ENCODE measurements at regions not wholly inside any gene's neighbourhood (a gene's known extent, or its start where the extent isn't known, plus 50 kb on each side); places are given as distances from the start of the nearest gene placed in this dataset.
A peak's percentile ranks its signal among the peaks of the same experiment; 100 is the strongest.

GRCh38 chr6:11298651-11299420 lies 66.4 kb upstream of the NEDD9 start:
- WGBS: 75% methylated on average over 9 of the region's 9 CpGs

GRCh38 chr6:11297376-11297729 lies 64.9 kb upstream of the NEDD9 start:
- Histone ChIP-seq H3K4me1 (ENCODE audit: insufficient read depth, low read length) (peaks cover 9% of the 10 kb centered on the region; the same call in 1 of the 2 replicates), H3K9me3 (ENCODE audit: insufficient read depth, low read depth, low read length) (no peaks in the 10 kb centered on the region), H3K27me3 (ENCODE audit: insufficient read depth, low read length) (no peaks in the 10 kb centered on the region), H3K27ac (ENCODE audit: low read depth, low read length) (no peak overlapping the region), H3K9ac (ENCODE audit: low read depth, low read length) (no peak overlapping the region), H3K4me3 (ENCODE audit: low read length) (no peak overlapping the region), H3K36me3 (ENCODE audit: insufficient read depth, low read length) (no peaks in the 10 kb centered on the region)
- WGBS: 100% methylated on average over 1 of the region's 1 CpG

More at GRCh38 chr6:11298651-11299420, 66.4 kb upstream of the NEDD9 start:
- Histone ChIP-seq H3K27ac (ENCODE audit: low read depth, low read length) (peak overlapping the region; percentile 55; the same call in 1 of the 2 replicates), H3K9ac (ENCODE audit: low read depth, low read length) (no peak overlapping the region), H3K27me3 (ENCODE audit: insufficient read depth, low read length) (no peaks in the 10 kb centered on the region), H3K9me3 (ENCODE audit: insufficient read depth, low read depth, low read length) (no peaks in the 10 kb centered on the region), H3K36me3 (ENCODE audit: insufficient read depth, low read length) (no peaks in the 10 kb centered on the region), H3K4me3 (ENCODE audit: low read length) (no peak overlapping the region), H3K4me1 (ENCODE audit: insufficient read depth, low read length) (peaks cover 9% of the 10 kb centered on the region; the same call in 1 of the 2 replicates)

GRCh38 chr6:11296449-11297375 lies 64.2 kb upstream of the NEDD9 start:
- H3K36me3 ChIP-seq (ENCODE audit: insufficient read depth, low read length): no peaks in the 10 kb centered on the region
- no peaks in the 10 kb centered on the region for H3K27me3 ChIP-seq (ENCODE audit: insufficient read depth, low read length)
- H3K9ac ChIP-seq (ENCODE audit: low read depth, low read length): no peak overlapping the region
- peaks cover 9% of the 10 kb centered on the region; the same call in 1 of the 2 replicates for H3K4me1 ChIP-seq (ENCODE audit: insufficient read depth, low read length)
- no peak overlapping the region for H3K4me3 ChIP-seq (ENCODE audit: low read length)
- no peaks in the 10 kb centered on the region for H3K9me3 ChIP-seq (ENCODE audit: insufficient read depth, low read depth, low read length)
- WGBS: 97% methylated on average over 11 of the region's 11 CpGs
- H3K27ac ChIP-seq (ENCODE audit: low read depth, low read length): no peak overlapping the region

DNA sequence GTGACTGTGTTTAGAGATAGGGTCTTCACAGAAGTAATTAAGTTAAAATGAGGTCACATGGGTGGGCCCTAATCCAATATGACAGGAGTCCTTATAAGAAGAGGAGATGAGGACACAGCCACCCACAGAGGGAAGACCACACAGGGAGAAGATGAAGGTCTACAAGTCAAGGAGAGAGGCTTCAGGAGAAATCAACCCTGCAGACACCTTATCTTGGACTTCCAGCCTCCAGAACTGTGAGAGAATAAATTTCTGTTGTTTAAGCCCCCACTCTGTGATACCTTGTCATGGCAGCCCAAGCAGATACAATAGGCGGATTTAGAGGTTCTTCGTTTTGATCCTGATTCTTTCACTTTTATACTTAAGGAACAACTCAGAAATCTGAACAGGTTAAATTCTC lies 63.5 kb upstream of the NEDD9 start:
- Histone ChIP-seq H3K36me3 (ENCODE audit: insufficient read depth, low read length) (no peaks in the 10 kb centered on the region), H3K4me3 (ENCODE audit: low read length) (no peak overlapping the region), H3K4me1 (ENCODE audit: insufficient read depth, low read length) (peaks cover 9% of the 10 kb centered on the region; the same call in 1 of the 2 replicates), H3K27me3 (ENCODE audit: insufficient read depth, low read length) (no peaks in the 10 kb centered on the region), H3K9ac (ENCODE audit: low read depth, low read length) (no peak overlapping the region), H3K27ac (ENCODE audit: low read depth, low read length) (no peak overlapping the region), H3K9me3 (ENCODE audit: insufficient read depth, low read depth, low read length) (no peaks in the 10 kb centered on the region)
- WGBS: 93% methylated on average over 2 of the region's 2 CpGs

- Histone ChIP-seq H3K4me3 (ENCODE audit: low read length) (no peak overlapping the region), H3K4me1 (ENCODE audit: insufficient read depth, low read length) (peaks cover 5% of the 10 kb centered on the region; the same call in 1 of the 2 replicates), H3K9me3 (ENCODE audit: insufficient read depth, low read depth, low read length) (no peaks in the 10 kb centered on the region), H3K36me3 (ENCODE audit: insufficient read depth, low read length) (no peaks in the 10 kb centered on the region), H3K9ac (ENCODE audit: low read depth, low read length) (no peak overlapping the region), H3K27ac (ENCODE audit: low read depth, low read length) (no peak overlapping the region), H3K27me3 (ENCODE audit: insufficient read depth, low read length) (no peaks in the 10 kb centered on the region)
- WGBS: 98% methylated on average over 3 of the region's 3 CpGs
These were observed 61.8 kb upstream of the NEDD9 start for GRCh38 chr6:11294228-11294627.

- no peak overlapping the region for H3K9ac ChIP-seq (ENCODE audit: low read depth, low read length)
- H3K4me3 ChIP-seq (ENCODE audit: low read length): no peak overlapping the region
- no peaks in the 10 kb centered on the region for H3K27me3 ChIP-seq (ENCODE audit: insufficient read depth, low read length)
- no peaks in the 10 kb centered on the region for H3K9me3 ChIP-seq (ENCODE audit: insufficient read depth, low read depth, low read length)
- H3K27ac ChIP-seq (ENCODE audit: low read depth, low read length): no peak overlapping the region
- no peaks in the 10 kb centered on the region for H3K36me3 ChIP-seq (ENCODE audit: insufficient read depth, low read length)
- no peaks in the 10 kb centered on the region for H3K4me1 ChIP-seq (ENCODE audit: insufficient read depth, low read length)
These were observed 60.2 kb upstream of the NEDD9 start for GRCh38 chr6:11292594-11293236.

GRCh38 chr6:11292091-11292490 lies 59.6 kb upstream of the NEDD9 start:
- H3K4me1 ChIP-seq (ENCODE audit: insufficient read depth, low read length): no peaks in the 10 kb centered on the region
- no peak overlapping the region for H3K4me3 ChIP-seq (ENCODE audit: low read length)
- H3K9ac ChIP-seq (ENCODE audit: low read depth, low read length): no peak overlapping the region
- H3K9me3 ChIP-seq (ENCODE audit: insufficient read depth, low read depth, low read length): no peaks in the 10 kb centered on the region
- H3K27ac ChIP-seq (ENCODE audit: low read depth, low read length): no peak overlapping the region
- 94% methylated on average over 4 of the region's 4 CpGs for WGBS
- H3K36me3 ChIP-seq (ENCODE audit: insufficient read depth, low read length): no peaks in the 10 kb centered on the region
- H3K27me3 ChIP-seq (ENCODE audit: insufficient read depth, low read length): no peaks in the 10 kb centered on the region

GRCh38 chr6:11291582-11291981 lies 59.1 kb upstream of the NEDD9 start:
- H3K9ac ChIP-seq (ENCODE audit: low read depth, low read length): no peak overlapping the region
- H3K4me3 ChIP-seq (ENCODE audit: low read length): no peak overlapping the region
- H3K9me3 ChIP-seq (ENCODE audit: insufficient read depth, low read depth, low read length): no peaks in the 10 kb centered on the region
- H3K36me3 ChIP-seq (ENCODE audit: insufficient read depth, low read length): no peaks in the 10 kb centered on the region
- no peak overlapping the region for H3K27ac ChIP-seq (ENCODE audit: low read depth, low read length)
- no peaks in the 10 kb centered on the region for H3K4me1 ChIP-seq (ENCODE audit: insufficient read depth, low read length)
- WGBS: 95% methylated on average over 4 of the region's 4 CpGs
- no peaks in the 10 kb centered on the region for H3K27me3 ChIP-seq (ENCODE audit: insufficient read depth, low read length)

DNA sequence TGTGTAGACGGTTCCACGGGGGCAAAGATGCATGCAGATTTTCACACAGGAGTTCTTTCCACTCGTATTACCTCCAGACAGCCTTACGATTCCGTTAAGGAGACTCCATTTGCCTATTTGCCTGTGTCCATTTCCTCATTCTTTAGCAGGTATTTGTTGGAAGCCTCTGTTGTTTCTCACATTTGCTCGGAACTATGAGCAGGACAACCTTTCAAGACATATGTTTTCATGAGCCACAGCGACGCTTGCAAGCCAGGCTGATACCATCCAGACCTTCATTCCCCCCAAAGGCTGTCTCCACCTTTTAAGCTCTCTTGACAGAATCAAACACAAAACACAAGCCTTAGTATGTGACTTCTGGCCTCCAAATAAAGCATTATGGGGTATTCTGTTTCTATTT lies 57.6 kb upstream of the NEDD9 start:
- H3K4me3 ChIP-seq (ENCODE audit: low read length): no peak overlapping the region
- no peak overlapping the region for H3K9ac ChIP-seq (ENCODE audit: low read depth, low read length)
- H3K36me3 ChIP-seq (ENCODE audit: insufficient read depth, low read length): no peaks in the 10 kb centered on the region
- 88% methylated on average over 8 of the region's 8 CpGs for WGBS
- no peaks in the 10 kb centered on the region for H3K4me1 ChIP-seq (ENCODE audit: insufficient read depth, low read length)
- no peaks in the 10 kb centered on the region for H3K9me3 ChIP-seq (ENCODE audit: insufficient read depth, low read depth, low read length)
- H3K27ac ChIP-seq (ENCODE audit: low read depth, low read length): no peak overlapping the region
- H3K27me3 ChIP-seq (ENCODE audit: insufficient read depth, low read length): no peaks in the 10 kb centered on the region

- WGBS: 92% methylated on average over 7 of the region's 7 CpGs
- H3K9ac ChIP-seq (ENCODE audit: low read depth, low read length): no peak overlapping the region
- H3K9me3 ChIP-seq (ENCODE audit: insufficient read depth, low read depth, low read length): no peaks in the 10 kb centered on the region
- no peak overlapping the region for H3K4me3 ChIP-seq (ENCODE audit: low read length)
- H3K27ac ChIP-seq (ENCODE audit: low read depth, low read length): no peak overlapping the region
- no peaks in the 10 kb centered on the region for H3K27me3 ChIP-seq (ENCODE audit: insufficient read depth, low read length)
- H3K36me3 ChIP-seq (ENCODE audit: insufficient read depth, low read length): no peaks in the 10 kb centered on the region
- no peaks in the 10 kb centered on the region for H3K4me1 ChIP-seq (ENCODE audit: insufficient read depth, low read length)
These were observed 55.6 kb upstream of the NEDD9 start for GRCh38 chr6:11288065-11288464.

DNA sequence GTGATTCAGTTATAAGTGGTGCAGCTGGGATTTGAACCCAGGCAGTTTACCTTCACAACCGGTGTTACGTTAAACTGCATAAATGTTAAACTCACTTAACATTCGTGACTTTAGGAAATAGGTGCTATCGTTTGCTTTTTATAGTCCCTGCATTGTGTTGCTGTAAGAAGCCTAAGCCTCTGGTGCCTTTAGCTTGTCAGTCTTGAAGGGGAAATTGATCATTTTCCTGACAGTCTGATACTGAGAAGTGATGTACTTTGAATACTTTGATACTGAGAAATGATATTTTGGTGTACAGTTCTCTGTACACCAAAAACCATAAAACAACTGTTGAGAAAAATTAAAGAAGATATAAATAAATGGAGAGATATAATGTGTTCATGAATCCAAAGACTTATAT lies 52.5 kb upstream of the NEDD9 start:
- H3K36me3 ChIP-seq (ENCODE audit: insufficient read depth, low read length): no peaks in the 10 kb centered on the region
- no peak overlapping the region for H3K4me3 ChIP-seq (ENCODE audit: low read length)
- no peaks in the 10 kb centered on the region for H3K27me3 ChIP-seq (ENCODE audit: insufficient read depth, low read length)
- no peak overlapping the region for H3K27ac ChIP-seq (ENCODE audit: low read depth, low read length)
- WGBS: 95% methylated on average over 4 of the region's 4 CpGs
- H3K4me1 ChIP-seq (ENCODE audit: insufficient read depth, low read length): no peaks in the 10 kb centered on the region
- H3K9me3 ChIP-seq (ENCODE audit: insufficient read depth, low read depth, low read length): no peaks in the 10 kb centered on the region
- H3K9ac ChIP-seq (ENCODE audit: low read depth, low read length): no peak overlapping the region
